A673 (cell line): ENCODE measurements at regions not wholly inside any gene's neighbourhood (a gene's known extent, or its start where the extent isn't known, plus 50 kb on each side); places are given as distances from the start of the nearest gene placed in this dataset.

Source experiments
- BruUV-seq: library from RNA; stranded (reverse); fragments of 400-500 nt; replicated peaks from 2 replicates; lab custom pipeline; 2021; lab: Mats Ljungman, UMichigan
- CTCF ChIA-PET: fragments of 300-600 bp; sonication (Branson Sonifier 250); formaldehyde crosslinking; loops from one replicate; lab custom pipeline; 2022; ENCODE audit warnings: antibody characterized with exemption; lab: Charles Lee
- POLR2A ChIA-PET: fragments of 300-600 bp; sonication (Branson Sonifier 250); formaldehyde crosslinking; loops from one replicate; lab custom pipeline; 2022; ENCODE audit warnings: antibody characterized with exemption; ENCODE audit not compliant: low non-redundant PET; lab: Charles Lee
- DNase-seq: peaks from one replicate; pipeline ENCODE4 v3.0.0-alpha.2; 2015; ENCODE audit warnings: low spot score
- H3K27ac ChIP-seq: fragments of 200-600 bp; sonication (generic); 2 replicates; pipeline ENCODE4 v1.5.1; 2016; ENCODE audit warnings: mixed run types, low read depth, mild to moderate bottlenecking, mixed read lengths, antibody characterized with exemption, low read length; ENCODE audit not compliant: poor library complexity, severe bottlenecking
- H3K27me3 ChIP-seq: fragments of 200-600 bp; sonication (generic); replicated peaks from 2 replicates; pipeline ENCODE4 v1.6.1; 2017; ENCODE audit warnings: mixed run types, low read depth, mild to moderate bottlenecking, mixed read lengths, antibody characterized with exemption, low read length; ENCODE audit not compliant: insufficient read depth, poor library complexity
- H3K36me3 ChIP-seq: fragments of 200-600 bp; sonication (generic); 2 replicates; pipeline ENCODE4 v1.6.1; 2016; ENCODE audit warnings: mixed run types, mild to moderate bottlenecking, mixed read lengths, antibody characterized with exemption, low read length; ENCODE audit not compliant: insufficient read depth, poor library complexity, severe bottlenecking
- H3K4me1 ChIP-seq: fragments of 200-600 bp; sonication (generic); 2 replicates; pipeline ENCODE4 v1.6.1; 2017; ENCODE audit warnings: mixed run types, mild to moderate bottlenecking, mixed read lengths, antibody characterized with exemption, low read length; ENCODE audit not compliant: insufficient read depth, poor library complexity, severe bottlenecking
- H3K4me3 ChIP-seq: fragments of 200-600 bp; sonication (generic); 2 replicates; pipeline ENCODE4 v1.5.1; 2016; ENCODE audit warnings: low read depth, mixed run types, mild to moderate bottlenecking, mixed read lengths, low read length; ENCODE audit not compliant: poor library complexity, severe bottlenecking
- H3K9me3 ChIP-seq: fragments of 200-600 bp; sonication (generic); 2 replicates; pipeline ENCODE4 v1.6.1; 2016; ENCODE audit warnings: mixed run types, low read depth, mild to moderate bottlenecking, mixed read lengths, antibody characterized with exemption, low read length; ENCODE audit not compliant: poor library complexity, severe bottlenecking
- EZH2 ChIP-seq: fragments of 200-600 bp; sonication (generic); IDR thresholded peaks from 2 replicates; pipeline ENCODE4 v1.6.1; 2017; ENCODE audit warnings: borderline replicate concordance, low read depth, mild to moderate bottlenecking, mixed read lengths, antibody characterized with exemption, low read length; ENCODE audit not compliant: poor library complexity, severe bottlenecking
- intact Hi-C: fragments of 100-400 bp; cut with micrococcal nuclease; formaldehyde crosslinking; loops from one replicate; pipeline ENCODE4 v1.10.0; 2022; ENCODE audit not compliant: unreplicated experiment
- TF ChIP-seq, protein P1 (sequence below): fragments of 300-800, 200-600 bp; sonication (generic); conservative IDR thresholded peaks from 2 replicates; pipeline ENCODE4 v1.5.1; 2017; ENCODE audit warnings: low read depth, mild to moderate bottlenecking, antibody characterized with exemption, low read length, moderate library complexity, mixed read lengths

DNA sequence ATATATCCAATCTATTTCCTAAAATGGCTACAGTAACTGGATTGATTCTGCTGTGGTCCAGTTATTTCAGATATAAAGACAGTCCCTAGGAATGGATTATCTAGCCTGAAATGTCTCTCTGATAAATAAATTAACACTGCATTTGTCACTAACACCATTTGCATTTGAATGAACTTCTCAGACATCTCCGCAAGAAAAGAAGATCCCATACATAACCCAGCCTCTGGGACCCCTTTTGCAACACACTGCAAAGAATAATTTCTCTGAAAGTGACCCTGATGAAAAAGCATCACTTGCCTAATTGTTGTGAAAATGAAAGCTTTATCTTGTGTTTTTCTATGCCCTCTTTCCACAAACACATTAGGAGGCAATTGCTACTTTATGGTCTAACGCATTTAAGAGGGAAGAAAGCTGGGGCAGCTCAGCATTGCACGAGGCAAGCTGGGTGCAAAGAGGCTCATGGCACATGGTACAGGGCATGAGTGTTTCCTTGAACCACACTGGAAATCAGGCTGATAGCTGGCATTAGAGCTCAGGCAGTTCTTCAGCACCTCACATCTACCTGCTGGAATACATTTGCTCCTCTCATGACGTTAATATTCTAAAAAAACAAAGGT, 379.9 kb downstream of the IRS2 start:
- TF ChIP-seq EZH2 = no peak
- TF ChIP-seq, protein P1, sequence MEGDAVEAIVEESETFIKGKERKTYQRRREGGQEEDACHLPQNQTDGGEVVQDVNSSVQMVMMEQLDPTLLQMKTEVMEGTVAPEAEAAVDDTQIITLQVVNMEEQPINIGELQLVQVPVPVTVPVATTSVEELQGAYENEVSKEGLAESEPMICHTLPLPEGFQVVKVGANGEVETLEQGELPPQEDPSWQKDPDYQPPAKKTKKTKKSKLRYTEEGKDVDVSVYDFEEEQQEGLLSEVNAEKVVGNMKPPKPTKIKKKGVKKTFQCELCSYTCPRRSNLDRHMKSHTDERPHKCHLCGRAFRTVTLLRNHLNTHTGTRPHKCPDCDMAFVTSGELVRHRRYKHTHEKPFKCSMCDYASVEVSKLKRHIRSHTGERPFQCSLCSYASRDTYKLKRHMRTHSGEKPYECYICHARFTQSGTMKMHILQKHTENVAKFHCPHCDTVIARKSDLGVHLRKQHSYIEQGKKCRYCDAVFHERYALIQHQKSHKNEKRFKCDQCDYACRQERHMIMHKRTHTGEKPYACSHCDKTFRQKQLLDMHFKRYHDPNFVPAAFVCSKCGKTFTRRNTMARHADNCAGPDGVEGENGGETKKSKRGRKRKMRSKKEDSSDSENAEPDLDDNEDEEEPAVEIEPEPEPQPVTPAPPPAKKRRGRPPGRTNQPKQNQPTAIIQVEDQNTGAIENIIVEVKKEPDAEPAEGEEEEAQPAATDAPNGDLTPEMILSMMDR = no peak
- Histone ChIP-seq H3K9me3 (peaks cover 4% of the 10 kb centered on the region), H3K4me1 (peaks cover 7% of the 10 kb centered on the region), H3K27ac (no peak overlapping the region), H3K4me3 (no peak overlapping the region), H3K36me3 (no peaks in the 10 kb centered on the region), H3K27me3 (no peaks in the 10 kb centered on the region)
- BruUV-seq = no TSS peak
- intact Hi-C loops = no loop called here
- CTCF ChIA-PET = no interaction called here
- POLR2A ChIA-PET = no interaction called here
- DNase-seq = no peak

DNA sequence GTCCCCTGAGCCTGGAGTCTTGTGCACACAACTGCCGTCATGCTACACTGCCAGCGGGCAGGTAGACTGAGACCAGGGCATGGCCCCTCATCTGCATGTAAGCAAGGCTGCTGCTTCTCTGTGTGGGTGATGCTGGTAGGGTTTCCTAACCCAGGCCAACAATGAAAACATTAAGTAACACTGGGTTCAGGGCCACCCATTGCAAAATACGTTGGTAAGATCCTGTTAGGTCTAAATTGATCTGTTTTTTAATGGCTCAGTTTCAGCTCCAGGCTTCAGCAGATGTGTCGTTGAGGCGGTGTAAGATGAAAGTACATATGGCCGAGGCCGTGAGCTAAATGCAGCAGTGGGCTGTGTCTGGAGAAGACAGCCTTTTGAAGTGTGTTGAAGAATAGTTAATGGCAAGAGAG, 383.4 kb downstream of the IRS2 start:
- no TSS peak for BruUV-seq
- intact Hi-C loops = no loop called here
- no peak overlapping the region for H3K27ac ChIP-seq
- H3K4me3 ChIP-seq = no peak overlapping the region
- H3K9me3 ChIP-seq = peaks cover 4% of the 10 kb centered on the region
- POLR2A ChIA-PET = no interaction called here
- no peaks in the 10 kb centered on the region for H3K27me3 ChIP-seq
- no peak for DNase-seq
- CTCF ChIA-PET = no interaction called here
- H3K4me1 ChIP-seq = peaks cover 5% of the 10 kb centered on the region
- no peaks in the 10 kb centered on the region for H3K36me3 ChIP-seq
- TF ChIP-seq, protein P1 = no peak
- no peak for TF ChIP-seq EZH2

DNA sequence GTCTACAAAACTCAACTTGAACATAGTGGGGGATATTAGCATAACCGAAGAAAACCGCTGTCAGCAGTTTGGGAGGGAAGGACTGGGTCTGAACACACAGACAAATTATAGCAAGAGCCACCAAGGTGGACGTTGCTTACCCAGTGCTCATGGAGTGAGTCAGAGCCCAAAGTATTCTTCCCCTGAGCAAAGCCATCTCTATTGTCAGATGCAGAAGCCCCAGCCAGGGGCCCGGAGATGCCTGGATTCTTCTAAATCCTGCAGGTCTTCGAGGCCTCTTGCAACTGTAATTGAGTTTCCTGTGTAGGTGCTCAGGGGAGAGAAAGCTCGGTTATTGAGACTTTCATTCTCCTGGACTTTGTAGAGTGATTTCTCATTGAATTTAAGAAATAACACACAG, 384.5 kb downstream of the IRS2 start:
- Histone ChIP-seq H3K27ac (no peak overlapping the region), H3K27me3 (no peaks in the 10 kb centered on the region), H3K36me3 (no peaks in the 10 kb centered on the region), H3K4me1 (peaks cover 5% of the 10 kb centered on the region), H3K4me3 (no peak overlapping the region), H3K9me3 (peaks cover 4% of the 10 kb centered on the region)
- no peak for TF ChIP-seq EZH2
- TF ChIP-seq, protein P1 = no peak
- POLR2A ChIA-PET = no interaction called here
- no peak for DNase-seq
- no TSS peak for BruUV-seq
- CTCF ChIA-PET = no interaction called here
- intact Hi-C loops = no loop called here
